ENCODE measurements at regions not wholly inside any gene's neighbourhood (a gene's known extent, or its start where the extent isn't known, plus 50 kb on each side); places are given as distances from the start of the nearest gene placed in this dataset.

DNA sequence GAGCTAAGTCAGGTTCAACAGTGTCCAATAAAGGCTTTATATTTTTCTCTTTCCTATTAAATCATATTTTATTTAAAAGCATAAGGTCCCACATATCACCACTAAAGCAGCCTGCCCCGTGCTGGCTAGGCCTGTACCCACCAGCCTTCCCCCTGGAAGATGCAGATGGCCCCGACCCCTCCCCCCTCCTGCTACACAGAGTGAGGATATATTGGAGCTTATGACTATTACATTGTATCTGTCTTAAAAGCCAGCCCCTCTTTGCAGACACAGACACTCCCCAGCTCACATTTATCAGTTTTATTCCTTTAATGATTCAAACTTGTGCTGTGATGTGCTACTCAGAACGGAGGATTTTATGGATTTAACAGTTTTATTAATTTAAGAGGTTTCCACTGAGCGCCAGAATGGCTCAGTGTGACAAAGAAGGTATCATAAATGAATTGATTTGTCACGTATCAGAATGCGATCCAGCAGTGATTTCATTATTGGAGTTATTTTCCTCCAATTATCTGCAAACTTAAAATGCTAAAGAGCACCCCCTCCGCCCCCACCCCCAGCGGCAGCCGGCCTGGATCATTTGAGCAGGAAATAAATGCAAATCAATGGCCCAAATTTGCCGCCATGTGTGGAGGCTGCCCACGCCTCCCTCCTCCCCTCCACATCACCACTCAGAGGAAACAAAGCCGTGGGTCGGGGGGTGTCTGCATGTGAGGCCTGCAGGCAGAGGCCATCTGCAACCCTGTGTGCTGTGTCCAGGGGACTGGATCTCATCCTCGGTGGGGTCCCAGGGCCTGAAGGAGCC lies 72.6 kb upstream of the ZMIZ1 start:
- DNase-seq = no peak
- in situ Hi-C loops (cut with HindIII; ENCODE audit: low pct_ligation_motif_present, low pct_unique_long_range_greater_than_20kb, low sequenced_read_pairs) = no loop called here

DNA sequence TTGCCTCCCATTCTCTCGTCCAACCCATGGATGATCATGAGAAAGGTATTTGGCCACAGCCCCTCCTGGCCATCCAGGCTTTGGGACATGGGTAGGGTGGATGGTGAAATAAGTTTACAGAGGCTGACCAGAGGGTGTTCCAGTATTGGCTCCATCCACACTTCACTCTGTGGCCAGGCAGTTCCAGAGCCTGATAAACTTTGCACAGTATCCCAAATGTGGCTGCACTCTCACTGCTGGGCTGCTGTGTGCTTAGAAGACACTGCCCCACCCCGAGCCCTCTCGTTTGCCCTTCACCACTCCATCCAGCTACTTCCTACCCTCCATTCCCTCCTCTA lies 72.0 kb upstream of the ZMIZ1 start:
- DNase-seq = no peak
- in situ Hi-C loops (cut with HindIII; ENCODE audit: low pct_ligation_motif_present, low pct_unique_long_range_greater_than_20kb, low sequenced_read_pairs) = no loop called here

DNA sequence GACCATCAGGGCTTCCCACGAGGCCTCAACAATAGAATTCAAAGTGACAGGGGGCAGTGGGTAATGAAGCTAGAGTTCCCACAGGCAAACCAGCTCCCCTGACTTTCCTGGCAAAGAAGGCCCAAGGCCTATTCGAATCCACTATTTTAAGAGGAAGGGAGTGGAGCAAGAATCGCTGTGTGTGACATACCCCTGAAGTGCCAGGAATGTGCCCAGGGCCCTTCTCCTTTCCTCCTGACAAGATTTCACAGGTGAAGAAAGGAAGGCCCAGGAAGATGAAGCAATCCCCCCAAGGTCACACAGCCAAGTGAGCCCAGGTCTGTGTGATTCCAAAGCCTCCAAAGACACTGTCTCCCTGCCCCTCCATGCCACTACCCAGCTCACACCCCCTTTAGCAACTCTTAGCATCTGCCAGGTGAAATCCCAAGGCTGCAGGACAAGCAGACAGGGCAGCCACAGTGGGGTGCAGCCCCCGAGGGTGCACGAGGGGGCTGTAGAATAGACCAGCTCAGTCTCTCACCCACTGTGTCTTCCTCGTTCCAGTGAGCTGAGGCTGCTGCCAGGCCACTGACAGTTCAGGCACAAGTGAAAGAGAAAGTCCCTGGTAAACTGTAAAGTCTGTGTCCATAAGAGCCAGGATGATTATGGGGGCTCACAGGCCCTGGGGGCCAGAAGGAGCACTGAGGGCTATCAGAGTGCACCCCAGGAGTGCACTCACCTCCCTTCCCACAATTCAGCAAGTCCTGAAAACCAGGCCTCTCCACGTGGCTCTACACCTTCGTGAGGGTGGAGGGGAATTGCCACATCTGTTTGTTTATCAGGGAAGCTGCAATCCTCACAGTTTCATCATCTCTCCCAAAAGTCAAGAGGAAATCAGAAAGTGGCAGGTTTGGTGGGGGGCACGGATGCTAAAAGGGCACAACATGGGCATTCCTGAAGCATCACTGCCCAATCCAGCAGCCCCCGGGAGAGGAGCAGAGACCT lies 70.8 kb upstream of the ZMIZ1 start:
- in situ Hi-C loops (cut with HindIII; ENCODE audit: low pct_ligation_motif_present, low pct_unique_long_range_greater_than_20kb, low sequenced_read_pairs) = no loop called here
- no peak for DNase-seq

DNA sequence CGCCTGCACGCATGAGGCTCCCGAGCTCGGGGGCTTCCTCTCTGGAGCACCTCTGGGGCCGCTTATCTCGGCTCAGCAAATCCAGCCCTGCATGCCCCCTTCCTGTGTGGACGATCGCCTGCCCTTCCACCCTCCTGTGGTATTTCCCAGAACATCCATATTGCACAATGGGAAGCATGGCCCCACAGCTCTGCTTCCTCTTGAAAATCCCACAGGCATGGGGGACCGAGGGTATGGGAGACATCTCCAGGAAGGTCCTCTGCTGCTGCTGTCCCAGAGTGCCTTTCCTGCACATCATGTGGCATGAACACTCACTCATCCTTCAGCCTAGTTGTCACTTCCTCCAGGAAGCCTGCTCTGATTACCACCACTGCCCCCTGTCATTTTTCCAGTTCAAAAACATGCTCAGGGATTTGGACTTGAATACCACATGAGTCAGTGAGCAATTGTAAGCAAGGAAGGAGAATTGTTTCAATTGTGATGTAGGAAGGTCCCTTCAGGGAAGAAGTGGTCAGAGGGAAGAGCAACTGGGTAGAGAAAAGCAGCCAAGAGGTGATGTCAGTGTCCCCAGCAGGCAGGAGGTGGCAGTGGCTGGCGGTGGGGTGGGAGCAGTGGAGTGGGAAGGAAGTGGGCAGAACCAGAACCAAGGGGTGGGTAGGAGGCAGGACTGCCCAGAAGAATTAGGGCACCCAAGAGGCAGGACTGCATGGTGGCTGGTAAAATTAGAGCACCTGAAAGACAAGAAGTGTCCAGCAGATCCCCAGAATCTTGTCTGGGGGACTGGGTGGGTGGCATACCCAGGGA lies 67.5 kb upstream of the ZMIZ1 start:
- DNase-seq = no peak
- in situ Hi-C loops (cut with HindIII; ENCODE audit: low pct_ligation_motif_present, low pct_unique_long_range_greater_than_20kb, low sequenced_read_pairs) = no loop called here

DNA sequence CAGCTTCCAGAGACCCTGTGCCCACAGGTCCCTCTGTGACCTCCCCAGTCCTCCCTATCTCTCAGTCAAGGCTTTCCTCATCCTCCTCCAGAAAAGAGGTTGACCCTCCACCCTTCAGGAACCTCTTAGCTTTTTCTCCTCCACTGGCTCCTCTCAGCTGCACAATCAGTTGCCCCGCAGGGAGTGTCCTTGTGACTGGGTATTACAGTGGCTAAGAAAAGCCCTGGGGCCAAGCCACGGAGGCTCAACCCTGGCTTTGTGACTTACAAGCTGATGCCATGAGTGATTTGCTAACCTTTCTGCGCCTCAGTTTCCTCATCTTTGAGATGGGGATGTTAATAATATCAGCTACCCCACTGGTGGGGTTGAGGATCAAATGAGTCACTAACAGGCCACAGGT lies 66.4 kb upstream of the ZMIZ1 start:
- in situ Hi-C loops (cut with HindIII; ENCODE audit: low pct_ligation_motif_present, low pct_unique_long_range_greater_than_20kb, low sequenced_read_pairs) = no loop called here
- DNase-seq = no peak

DNA sequence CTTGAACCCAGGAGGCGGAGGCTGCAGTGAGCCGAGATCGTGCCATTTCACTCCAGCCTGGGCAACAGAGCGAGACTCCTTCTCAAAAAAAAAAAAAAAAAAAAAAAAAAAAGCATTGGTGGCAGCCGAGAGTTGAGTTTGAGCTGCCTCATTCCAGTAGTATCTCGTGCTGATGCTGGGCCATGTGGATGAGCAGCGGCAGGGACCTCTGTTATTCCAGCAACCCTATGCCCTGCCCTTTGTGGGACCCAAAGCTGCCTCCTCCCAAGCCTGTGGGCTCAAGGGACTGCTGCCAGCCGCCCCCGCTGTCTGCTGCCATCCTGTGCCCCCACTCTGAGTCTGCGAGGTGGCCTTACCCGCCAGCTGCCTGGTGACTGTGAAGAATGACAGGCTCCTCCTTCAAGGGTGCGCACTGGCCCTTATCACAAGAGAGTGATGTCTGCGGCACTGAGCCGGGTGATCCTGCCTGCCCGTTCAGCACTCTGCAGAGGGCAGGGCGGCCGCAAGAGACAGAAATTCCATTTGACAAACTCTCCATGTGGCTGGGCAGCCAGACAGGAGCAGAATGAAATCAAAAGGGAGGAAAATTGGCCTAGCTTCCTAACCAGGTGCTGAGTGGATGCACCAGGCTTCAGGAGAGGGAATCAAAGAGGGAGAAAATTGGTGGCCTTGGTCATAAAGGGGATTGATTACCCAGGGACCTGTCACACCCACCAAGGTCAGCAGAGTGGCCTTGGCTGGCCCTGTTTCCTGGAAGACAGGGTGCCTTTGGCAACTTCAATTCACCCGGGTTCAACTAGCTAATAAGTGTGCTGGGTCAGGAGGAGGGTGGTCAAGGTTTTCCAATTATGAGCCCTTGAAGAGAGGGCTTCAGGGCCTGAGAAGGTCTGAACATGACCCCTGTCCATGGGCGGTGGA lies 65.3 kb upstream of the ZMIZ1 start:
- DNase-seq = no peak
- in situ Hi-C loops (cut with HindIII; ENCODE audit: low pct_ligation_motif_present, low pct_unique_long_range_greater_than_20kb, low sequenced_read_pairs) = no loop called here

DNA sequence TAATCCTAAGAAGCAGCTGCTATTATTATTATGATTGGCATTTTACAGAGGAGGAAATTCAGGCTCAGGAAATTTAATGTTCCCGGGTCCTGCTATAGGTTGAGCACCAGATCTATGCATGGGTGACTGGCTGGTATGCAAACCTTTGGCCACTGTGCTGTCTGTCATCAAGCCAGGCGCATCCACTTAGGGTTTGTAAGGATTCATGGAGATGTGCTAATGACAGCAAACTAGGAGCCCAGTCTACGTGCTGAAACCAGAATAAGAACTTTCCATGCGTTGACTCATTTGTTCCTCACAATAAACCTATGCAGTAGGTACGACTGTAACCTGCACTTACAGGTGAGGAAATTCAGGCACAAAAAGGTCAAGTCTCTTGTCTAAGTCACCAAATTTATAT lies 64.5 kb upstream of the ZMIZ1 start:
- DNase-seq = no peak
- in situ Hi-C loops (cut with HindIII; ENCODE audit: low pct_ligation_motif_present, low pct_unique_long_range_greater_than_20kb, low sequenced_read_pairs) = no loop called here

DNA sequence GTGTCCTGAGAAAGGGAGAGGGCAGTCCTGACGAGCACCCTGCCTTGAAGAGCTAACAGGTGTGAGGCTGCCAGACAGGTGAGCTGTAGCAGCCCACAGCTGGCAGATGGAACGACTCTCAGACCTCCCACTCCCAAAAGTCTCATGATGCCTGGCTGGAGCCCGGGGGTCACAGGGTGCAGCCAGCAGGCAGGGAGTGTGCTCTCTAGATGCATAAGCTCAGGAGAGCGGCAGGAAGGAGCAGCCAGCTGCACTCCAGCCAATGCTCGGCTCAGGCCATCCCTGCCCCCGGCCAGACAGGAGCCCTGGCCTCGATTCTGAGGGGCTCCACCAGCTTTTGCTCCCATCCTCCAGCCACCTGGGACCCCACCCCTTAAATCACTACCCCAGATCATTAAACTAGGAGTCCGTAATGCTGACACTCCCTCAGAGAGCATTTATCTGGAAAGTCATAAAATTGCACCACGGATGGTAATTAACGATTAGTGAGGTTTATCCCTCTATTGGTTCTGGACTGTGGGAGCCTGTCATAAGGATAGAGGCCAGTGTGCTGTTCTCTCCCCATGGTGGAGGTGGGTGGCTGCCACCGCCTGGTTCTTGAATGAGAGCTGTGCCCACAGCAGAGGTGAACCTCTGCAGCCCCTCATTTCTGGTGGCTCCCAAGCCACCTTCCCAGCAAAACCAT lies 63.5 kb upstream of the ZMIZ1 start:
- in situ Hi-C loops (cut with HindIII; ENCODE audit: low pct_ligation_motif_present, low pct_unique_long_range_greater_than_20kb, low sequenced_read_pairs) = no loop called here
- no peak for DNase-seq

DNA sequence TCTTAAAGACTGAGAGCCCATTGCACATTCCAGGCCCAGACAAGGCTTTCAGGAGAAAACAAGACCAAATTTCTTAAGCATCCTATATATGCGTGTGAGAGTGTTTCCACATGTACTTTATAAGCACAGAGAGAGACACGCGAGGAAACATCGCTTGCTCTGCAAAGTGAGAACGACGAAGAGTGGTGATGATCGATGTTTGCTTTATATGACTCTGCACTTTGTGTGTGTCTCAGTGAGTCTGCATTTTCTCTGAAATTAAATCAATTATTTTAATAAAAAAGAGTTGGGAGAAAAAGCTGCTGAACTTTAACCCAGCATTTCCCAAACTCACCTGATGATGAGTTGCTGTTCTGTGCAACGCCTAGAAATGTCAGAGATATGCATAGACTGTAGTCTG lies 61.7 kb upstream of the ZMIZ1 start:
- in situ Hi-C loops (cut with HindIII; ENCODE audit: low pct_ligation_motif_present, low pct_unique_long_range_greater_than_20kb, low sequenced_read_pairs) = no loop called here

DNA sequence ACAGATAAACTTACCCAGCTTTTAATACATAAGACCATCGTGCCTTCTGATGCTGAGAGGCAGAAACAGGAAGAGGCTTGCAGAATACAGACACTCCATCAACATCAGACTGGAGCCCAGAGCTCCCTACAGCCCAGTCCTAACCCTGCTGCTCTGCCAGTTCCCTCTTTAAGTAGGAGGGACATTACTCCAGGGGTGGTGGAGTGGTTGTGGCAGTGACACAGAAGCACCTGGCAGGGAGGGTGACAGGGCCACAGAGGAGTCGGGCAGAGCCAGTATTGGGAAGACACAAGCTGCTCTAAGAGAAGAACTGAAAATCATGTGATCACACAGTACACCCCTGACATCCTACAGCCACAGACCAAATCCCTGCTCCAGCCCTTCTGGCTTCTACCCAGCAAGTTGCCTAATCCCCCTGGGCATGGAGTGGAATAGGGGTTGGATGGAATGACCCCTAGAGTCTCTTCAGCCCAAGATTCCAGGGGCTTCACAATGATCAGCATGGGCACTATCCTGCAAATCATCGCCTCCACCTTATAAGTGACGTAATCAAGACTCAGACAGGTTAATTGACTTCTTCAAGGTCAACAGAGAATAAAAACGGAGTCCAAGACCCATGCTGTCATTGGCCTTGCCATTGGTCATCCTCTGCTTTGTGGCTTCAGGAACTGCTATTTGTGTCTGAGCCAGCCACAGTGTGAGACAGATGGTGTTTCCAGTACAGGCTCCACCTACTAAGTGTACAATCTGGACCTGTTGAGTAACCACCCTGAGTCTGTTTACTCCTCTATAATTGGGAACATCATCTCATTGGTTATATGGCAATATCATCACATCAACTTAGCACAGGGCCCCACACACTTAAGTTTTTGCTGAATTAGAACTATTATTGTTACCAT lies 61.1 kb upstream of the ZMIZ1 start:
- no peak for DNase-seq
- in situ Hi-C loops (cut with HindIII; ENCODE audit: low pct_ligation_motif_present, low pct_unique_long_range_greater_than_20kb, low sequenced_read_pairs) = no loop called here

More for the DNA sequence above, 61.7 kb upstream of the ZMIZ1 start:
- no peak for DNase-seq

DNA sequence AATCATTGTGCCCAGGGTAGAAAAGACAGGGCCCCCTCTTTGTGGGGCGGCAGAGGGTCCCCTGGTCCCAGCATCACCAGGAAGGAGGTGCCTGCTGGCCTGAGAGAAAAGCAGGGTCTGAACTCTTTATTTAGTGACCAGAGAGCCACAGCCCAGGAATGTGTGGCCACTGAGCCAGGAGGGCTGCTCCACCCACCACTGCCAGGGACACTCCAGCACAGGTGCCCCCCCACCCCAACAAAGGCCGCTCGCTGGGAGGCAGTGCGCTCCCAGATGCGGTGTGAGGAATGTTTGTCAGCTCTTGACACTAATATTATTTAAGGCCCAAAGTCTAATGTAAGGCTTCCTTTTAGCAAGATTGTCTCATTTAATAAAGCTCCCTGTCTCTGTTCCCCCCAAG lies 59.6 kb upstream of the ZMIZ1 start:
- in situ Hi-C loops (cut with HindIII; ENCODE audit: low pct_ligation_motif_present, low pct_unique_long_range_greater_than_20kb, low sequenced_read_pairs) = no loop called here
- DNase-seq = no peak

DNA sequence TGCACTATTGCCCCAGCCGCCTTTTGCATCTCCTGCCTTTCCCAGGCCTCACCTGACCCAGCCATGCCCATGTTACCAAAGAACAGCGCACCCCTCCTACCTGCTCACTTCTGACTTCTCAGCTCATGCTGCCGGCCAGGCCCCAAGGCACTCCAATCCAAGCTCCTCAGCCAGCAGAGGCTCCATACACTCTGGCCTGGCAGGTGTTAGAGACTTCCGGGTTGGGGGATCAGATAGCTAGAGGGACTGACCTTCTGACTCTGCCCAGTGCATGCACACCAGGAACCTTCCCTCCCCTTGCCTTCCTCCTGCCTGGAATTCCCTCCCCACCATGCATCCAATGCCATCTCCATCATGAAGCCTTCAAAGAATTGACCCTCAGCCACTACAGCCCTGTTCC lies 56.2 kb upstream of the ZMIZ1 start:
- in situ Hi-C loops (cut with HindIII; ENCODE audit: low pct_ligation_motif_present, low pct_unique_long_range_greater_than_20kb, low sequenced_read_pairs) = no loop called here
- DNase-seq = no peak

DNA sequence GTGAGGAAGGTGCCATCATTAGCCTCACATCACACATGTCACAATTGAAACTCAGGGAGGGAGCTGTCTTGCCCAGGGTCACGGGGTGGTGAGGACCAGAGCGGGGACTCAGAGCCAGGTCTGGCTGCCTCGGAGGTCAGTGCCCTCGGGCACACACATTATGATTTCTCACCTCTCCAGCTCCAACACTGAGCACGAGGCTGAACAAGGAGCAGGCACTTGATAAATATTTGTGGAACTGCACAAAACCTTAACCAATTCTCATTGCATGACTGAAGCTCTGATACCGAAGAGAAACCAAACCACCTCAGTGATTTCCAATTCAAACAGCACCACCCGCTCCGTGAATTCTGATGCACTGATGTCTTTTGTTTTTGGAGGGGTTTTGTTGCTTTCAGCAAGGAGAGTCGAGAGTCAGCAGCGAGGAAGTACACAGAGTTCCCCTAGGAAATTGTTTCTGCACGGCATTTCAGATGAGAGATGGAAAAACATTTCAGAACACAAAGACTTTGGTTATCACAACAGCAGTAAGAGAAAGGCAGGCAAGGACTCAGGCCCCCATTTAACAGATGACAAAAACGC lies 55.3 kb upstream of the ZMIZ1 start:
- no peak for DNase-seq
- in situ Hi-C loops (cut with HindIII; ENCODE audit: low pct_ligation_motif_present, low pct_unique_long_range_greater_than_20kb, low sequenced_read_pairs) = no loop called here

DNA sequence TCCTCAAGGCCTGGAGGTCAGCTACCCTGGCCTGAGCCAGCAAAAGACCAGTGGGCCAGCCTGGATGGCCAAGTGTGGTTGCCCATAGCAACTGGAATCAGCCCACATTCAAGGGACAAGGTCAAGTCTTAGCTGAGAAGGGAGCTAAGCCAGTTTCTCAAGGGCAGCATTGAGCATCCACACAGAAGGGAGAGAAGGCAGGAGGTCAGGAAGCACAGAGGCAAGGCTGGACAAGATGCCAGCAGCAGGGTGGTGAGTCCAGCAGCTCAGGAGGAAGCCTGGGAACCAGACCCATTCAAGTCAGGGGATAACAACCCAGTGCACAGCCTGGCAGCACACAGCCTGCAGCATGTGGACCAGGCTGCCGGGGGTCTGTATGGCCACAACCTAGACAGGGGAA lies 54.0 kb upstream of the ZMIZ1 start:
- no peak for DNase-seq
- in situ Hi-C loops (cut with HindIII; ENCODE audit: low pct_ligation_motif_present, low pct_unique_long_range_greater_than_20kb, low sequenced_read_pairs) = no loop called here

DNA sequence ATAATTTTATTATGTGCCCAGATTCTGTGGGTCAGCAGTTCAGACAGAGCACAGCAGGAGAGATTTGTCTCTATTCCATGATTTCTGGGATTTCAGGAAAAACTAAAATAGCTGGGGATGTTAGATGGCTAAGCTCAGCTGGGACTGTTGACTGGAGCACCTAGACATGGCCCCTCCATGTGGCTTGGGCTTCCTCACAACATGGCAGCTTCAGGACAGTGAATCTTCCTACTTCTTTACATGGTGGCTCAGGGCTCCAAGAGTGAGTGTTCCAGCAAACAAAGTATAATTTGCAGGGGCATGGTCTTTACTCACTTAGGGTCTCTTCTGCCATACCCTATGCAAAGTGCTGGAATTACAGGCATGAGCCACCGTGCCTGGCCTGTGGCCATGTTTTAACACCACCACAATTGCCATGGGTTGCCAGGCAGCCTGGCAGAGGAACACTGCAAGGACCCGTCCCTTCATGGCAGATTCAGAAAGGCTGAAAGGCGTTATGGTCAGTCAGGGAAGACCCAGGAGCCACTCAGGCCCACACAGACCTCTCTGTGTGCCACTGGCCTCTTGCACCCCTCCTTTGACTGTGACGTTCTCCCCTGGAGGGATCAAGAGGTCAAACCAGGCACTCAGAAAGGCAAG lies 50.8 kb upstream of the ZMIZ1 start:
- in situ Hi-C loops (cut with HindIII; ENCODE audit: low pct_ligation_motif_present, low pct_unique_long_range_greater_than_20kb, low sequenced_read_pairs) = no loop called here

DNA sequence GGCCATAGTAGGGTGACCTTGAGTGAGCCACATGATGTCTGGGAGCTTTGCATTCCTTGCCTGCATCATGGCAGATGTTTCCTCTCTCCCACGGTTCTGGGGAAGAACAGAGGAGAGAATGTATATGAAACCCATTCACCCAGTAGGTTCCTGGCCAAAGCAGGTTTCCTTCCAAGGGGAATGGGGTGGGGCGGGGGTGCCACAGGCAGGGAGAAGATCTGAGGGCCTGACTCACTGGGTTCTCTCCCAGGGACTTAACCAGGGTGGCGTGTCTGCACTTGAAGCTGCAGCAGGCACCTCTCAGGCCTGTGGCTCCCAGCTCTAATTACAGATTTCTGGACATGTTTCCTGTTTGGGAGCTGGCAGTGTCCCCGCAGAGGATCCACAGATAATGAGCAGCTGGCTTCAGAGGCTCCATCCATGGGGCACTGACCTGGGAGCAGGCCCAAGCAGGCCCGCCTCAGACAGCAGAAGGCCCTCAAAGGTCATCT lies 50.2 kb upstream of the ZMIZ1 start:
- no peak for DNase-seq
- in situ Hi-C loops (cut with HindIII; ENCODE audit: low pct_ligation_motif_present, low pct_unique_long_range_greater_than_20kb, low sequenced_read_pairs) = no loop called here

More for the DNA sequence above, 50.8 kb upstream of the ZMIZ1 start:
- DNase-seq = no peak
